ENCODE measurements at regions not wholly inside any gene's neighbourhood (a gene's known extent, or its start where the extent isn't known, plus 50 kb on each side); places are given as distances from the start of the nearest gene placed in this dataset.
"Not testable (repeated sequence)": the region's sequence is repeated elsewhere in the genome, so short reads cannot be mapped to it uniquely, and the experiment has no call there.

- DNase-seq = no peak
Measured at GRCh38 chr2:125886153-125886552, 769.8 kb upstream of the GYPC start.

GRCh38 chr2:125901278-125901677 is 754.7 kb upstream of the GYPC start:
- no peak for DNase-seq

GRCh38 chr2:125925891-125926546 is 729.9 kb upstream of the GYPC start:
- no peak for DNase-seq

- no peak for DNase-seq
Measured at GRCh38 chr2:125935559-125935958, 720.4 kb upstream of the GYPC start.

GRCh38 chr2:125942585-125943424 is 713.2 kb upstream of the GYPC start:
- DNase-seq = no peak

- DNase-seq = no peak
Measured at GRCh38 chr2:125959047-125959446, 696.9 kb upstream of the GYPC start.

- no peak for DNase-seq
Measured at GRCh38 chr2:125961739-125962138, 694.2 kb upstream of the GYPC start.

GRCh38 chr2:125979886-125980285 is 676.1 kb upstream of the GYPC start:
- no peak for DNase-seq

GRCh38 chr2:125983364-125983763 is 672.6 kb upstream of the GYPC start:
- no peak for DNase-seq

- DNase-seq = no peak
Measured at GRCh38 chr2:126029316-126029715, 626.6 kb upstream of the GYPC start.

GRCh38 chr2:126038861-126039260 is 617.1 kb upstream of the GYPC start:
- DNase-seq = no peak

- no peak for DNase-seq
Measured at GRCh38 chr2:126041391-126042047, 614.4 kb upstream of the GYPC start.

- no peak for DNase-seq
Measured at GRCh38 chr2:126042089-126042488, 613.9 kb upstream of the GYPC start.

GRCh38 chr2:126048719-126049118 is 607.2 kb upstream of the GYPC start:
- DNase-seq = no peak

GRCh38 chr2:126049461-126049860 is 606.5 kb upstream of the GYPC start:
- DNase-seq = no peak

- DNase-seq = no peak
Measured at GRCh38 chr2:126050991-126051736, 604.8 kb upstream of the GYPC start.

- DNase-seq = not testable (repeated sequence)
Measured at GRCh38 chr2:126051737-126052240, 604.2 kb upstream of the GYPC start.

GRCh38 chr2:126059379-126059778 is 596.6 kb upstream of the GYPC start:
- no peak for DNase-seq

GRCh38 chr2:126085011-126085795 is 570.8 kb upstream of the GYPC start:
- DNase-seq = no peak

GRCh38 chr2:126100962-126101361 is 555.0 kb upstream of the GYPC start:
- no peak for DNase-seq

- no peak for DNase-seq
Measured at GRCh38 chr2:126106006-126106405, 550.0 kb upstream of the GYPC start.

GRCh38 chr2:126107883-126108282 is 548.1 kb upstream of the GYPC start:
- no peak for DNase-seq

Measured in RPMI8226 (cell line).